HG03442 (cell line): ENCODE measurements at regions not wholly inside any gene's neighbourhood (a gene's known extent, or its start where the extent isn't known, plus 50 kb on each side); places are given as distances from the start of the nearest gene placed in this dataset.
"Not testable (repeated sequence)": the region's sequence is repeated elsewhere in the genome, so short reads cannot be mapped to it uniquely, and the experiment has no call there.

Experiments used
- ATAC-seq: cut with Tn5 transposase; IDR thresholded peaks from one replicate; pipeline ENCODE4 v1.9.1; 2021; ENCODE audit warnings: mild to moderate bottlenecking, moderate library complexity; ENCODE audit not compliant: unreplicated experiment

DNA sequence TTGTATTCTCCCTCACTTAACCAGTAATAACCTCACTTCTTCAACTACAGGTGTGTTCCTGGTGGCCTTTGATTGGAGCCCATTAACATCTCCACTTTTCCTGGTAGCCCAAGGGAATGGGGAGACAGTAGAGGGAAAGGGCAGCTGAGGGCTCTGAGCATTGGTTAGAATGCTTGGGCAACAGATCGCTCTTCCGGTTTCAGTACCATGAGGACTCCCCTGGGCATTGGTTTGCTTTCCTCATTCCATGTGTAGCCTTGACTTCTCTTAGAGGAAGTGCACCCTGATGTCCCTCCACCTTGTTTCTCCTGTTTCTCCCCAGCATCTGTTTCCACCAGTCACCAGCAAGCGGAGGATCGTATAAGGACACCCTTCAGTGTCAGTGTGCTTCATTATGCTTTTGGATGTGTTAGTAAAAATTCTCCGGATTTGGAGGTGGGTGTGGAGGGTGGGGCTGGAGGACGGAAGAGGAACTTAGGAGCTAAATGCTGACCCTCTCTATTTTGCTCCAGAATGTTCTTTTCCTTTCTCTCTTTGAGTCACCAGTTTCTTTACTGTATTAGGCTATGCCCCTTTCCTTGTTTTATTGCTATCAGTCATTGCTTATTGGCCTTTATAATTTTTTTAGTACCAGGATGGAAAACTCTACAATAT, 50.6 kb upstream of the ZNG1B start:
- ATAC-seq: not testable (repeated sequence)

DNA sequence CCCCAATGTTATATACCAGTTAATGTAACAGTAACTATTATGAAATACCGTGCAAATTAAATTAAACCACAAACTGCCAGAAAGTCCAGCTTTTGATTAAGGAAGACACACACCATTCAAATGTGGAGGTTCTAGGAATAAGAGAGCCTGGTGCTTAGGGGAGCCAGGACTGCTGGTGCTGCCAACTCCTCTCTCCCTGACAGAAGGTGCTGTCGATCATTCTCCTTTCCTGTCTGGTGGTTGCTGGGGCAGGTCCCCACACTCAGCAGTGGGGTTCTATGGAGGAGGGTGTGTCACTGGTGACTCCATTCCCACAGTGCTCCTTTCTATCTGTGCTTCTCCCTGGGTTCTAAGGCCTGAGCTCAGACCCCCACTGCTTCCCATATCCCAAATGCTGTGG, 57.9 kb upstream of the ZNG1B start:
- not testable (repeated sequence) for ATAC-seq

GRCh38 chr2:113376913-113377445, 60.5 kb upstream of the ZNG1B start:
- peak; percentile 95 for ATAC-seq

DNA sequence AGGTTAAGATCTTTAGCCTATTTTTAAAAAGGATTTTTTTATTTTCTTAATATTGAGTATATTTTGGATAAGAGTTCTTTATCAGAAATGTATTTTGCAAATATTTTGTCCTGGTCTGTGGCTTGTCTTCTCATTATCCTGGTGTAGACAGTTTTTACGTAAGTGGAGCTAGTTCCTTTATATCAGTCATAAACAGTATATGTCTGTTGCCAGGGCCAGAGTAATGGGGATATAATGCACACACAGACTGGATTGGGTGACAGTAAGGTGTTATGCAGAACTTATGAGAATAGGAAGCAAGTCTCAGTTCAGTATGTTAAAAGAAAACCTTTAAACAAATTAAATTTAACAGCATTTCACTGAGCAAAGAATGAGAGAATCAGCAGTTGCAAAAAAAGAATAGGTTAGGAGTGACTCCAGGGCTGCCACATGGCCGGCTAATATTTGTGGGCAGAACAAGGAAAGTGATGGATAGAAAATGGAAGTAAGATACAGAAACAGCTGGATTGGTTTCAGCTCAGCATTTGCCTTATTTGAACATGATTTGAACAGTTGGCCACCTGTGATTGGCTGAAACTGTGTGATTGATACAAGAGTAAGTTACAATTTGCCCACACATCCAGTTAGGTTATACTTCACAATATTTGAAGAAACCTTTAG, 61.1 kb upstream of the ZNG1B start:
- peak; percentile 27 for ATAC-seq

GRCh38 chr2:113374857-113375256, 62.6 kb upstream of the ZNG1B start:
- ATAC-seq: not testable (repeated sequence)

DNA sequence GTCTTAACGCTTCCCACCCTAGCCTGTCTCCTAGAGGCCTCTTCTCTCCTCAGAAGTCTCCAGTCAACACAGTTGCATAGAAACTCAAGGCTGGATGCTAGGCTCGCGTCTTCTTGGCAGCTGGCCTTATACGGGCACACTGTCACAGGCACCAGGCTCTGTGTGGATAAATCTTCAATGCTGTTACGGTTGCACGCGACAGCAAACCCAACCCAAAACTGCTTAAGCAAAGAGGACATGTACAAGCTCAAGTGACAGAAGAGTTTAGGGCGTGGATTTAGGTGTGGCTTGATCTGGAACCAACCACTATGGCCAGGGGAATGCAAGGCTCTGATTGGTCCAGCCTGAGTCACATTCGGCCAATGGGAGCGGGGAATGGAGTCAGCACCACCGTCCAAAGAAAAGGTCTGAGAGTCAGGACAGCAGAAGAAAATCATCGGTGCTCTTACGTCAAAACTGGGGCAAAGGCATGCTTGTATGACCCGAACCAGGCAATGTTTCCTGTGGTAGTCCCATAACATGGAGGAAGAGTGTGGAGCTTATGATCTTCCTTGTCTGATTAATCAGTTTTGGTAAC, 65.1 kb upstream of the ZNG1B start:
- ATAC-seq: not testable (repeated sequence)

- ATAC-seq: no peak
These were observed 66.9 kb upstream of the ZNG1B start for GRCh38 chr2:113370478-113371091.

GRCh38 chr2:113370030-113370429, 67.5 kb upstream of the ZNG1B start:
- no peak for ATAC-seq

DNA sequence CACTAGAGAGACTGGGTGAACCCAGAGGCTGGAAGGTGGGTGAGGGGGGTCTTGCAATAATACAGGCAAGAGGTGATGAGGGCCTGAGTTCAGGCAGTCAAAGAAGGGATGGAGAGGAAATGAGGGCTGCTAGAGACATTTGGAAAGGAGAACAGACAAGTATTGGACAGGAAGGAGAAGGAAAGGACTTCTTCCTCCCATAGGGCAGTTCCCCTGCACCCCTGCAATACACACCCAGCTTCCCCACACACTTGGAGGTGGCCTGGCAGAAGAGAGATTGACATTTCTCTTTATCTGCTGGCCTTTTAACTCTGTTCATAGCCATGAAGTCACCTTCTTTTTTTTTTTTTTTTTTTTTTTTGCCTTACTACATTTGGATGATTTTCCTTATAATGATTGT, 68.9 kb upstream of the ZNG1B start:
- ATAC-seq: not testable (repeated sequence)

DNA sequence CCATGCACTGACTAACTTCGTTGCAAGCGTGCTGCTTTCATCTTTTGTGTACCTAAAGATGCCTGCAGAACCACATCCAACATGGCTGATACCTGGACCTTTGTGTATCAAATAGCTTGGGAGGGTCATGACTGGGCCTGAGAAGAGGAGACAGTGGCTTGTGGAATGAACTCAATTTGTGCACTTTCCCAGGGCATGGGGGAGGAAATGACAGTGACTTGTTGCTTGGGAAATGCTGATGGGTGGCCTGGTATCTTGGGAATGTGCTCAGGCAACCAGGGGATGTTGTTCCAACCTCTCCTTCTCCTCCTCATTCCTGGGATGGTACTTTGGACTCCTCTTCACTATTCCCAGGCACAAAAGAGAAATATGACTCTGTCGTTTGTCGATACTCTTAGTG, 70.7 kb upstream of the ZNG1B start:
- not testable (repeated sequence) for ATAC-seq

- ATAC-seq: not testable (repeated sequence)
These were observed 71.7 kb upstream of the ZNG1B start for GRCh38 chr2:113365791-113366190.

- not testable (repeated sequence) for ATAC-seq
These were observed 72.2 kb upstream of the ZNG1B start for GRCh38 chr2:113365290-113365689.

GRCh38 chr2:113361051-113361450, 76.4 kb upstream of the ZNG1B start:
- no peak for ATAC-seq

GRCh38 chr2:113357071-113357470, 78.3 kb upstream of the PAX8 start:
- ATAC-seq: no peak

DNA sequence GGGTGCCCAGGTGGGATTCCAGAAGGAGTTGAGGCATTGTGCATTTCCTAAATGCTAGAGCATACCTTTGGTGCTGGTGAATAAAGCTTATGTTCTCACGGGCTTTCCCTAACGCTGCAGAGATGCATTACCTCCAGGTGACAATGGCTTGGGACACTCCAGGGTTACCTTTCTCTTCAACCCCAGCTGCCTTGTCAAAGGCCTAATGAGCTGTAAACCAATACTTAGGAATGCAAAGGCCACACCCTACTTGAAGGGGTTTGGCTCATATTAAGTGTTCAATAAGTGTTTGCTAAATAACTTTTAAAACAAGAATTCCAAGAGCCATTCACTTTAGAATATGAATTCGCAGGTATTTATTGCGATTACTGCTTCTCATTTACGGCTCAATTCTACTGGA, 77.6 kb upstream of the PAX8 start:
- not testable (repeated sequence) for ATAC-seq

DNA sequence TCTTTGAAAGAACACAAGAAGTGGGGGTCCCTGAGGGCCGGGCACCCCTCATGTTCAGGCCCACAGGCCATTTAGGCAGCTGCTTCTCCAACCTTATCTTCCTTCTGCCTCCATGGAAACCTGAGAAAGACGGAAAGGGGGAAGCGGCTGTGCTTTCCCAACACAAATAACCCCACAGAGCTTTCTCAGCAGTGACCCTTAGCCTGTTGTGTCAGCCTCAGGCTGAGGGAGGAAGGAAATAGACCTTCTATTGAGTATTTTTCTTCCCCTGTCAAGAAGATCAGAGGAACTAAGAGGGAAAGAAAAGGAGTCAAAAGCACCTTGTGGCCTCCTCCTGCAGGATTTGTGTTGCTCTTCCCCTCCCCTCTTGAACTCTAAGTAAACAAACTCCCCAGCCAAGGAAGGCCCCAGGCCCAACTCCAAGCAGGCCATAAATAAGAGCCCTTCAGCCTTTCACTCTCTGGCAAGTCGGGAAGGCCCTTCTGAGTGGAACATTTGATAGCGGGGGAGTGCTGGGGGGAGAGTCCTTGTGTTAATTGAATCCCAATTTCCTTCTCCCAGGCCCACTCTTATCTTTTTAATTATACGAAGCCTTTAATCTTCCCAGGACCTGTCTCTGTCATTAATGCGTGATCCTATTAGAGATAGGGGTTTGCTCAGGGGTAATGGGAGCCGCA, 76.8 kb upstream of the PAX8 start:
- not testable (repeated sequence) for ATAC-seq

DNA sequence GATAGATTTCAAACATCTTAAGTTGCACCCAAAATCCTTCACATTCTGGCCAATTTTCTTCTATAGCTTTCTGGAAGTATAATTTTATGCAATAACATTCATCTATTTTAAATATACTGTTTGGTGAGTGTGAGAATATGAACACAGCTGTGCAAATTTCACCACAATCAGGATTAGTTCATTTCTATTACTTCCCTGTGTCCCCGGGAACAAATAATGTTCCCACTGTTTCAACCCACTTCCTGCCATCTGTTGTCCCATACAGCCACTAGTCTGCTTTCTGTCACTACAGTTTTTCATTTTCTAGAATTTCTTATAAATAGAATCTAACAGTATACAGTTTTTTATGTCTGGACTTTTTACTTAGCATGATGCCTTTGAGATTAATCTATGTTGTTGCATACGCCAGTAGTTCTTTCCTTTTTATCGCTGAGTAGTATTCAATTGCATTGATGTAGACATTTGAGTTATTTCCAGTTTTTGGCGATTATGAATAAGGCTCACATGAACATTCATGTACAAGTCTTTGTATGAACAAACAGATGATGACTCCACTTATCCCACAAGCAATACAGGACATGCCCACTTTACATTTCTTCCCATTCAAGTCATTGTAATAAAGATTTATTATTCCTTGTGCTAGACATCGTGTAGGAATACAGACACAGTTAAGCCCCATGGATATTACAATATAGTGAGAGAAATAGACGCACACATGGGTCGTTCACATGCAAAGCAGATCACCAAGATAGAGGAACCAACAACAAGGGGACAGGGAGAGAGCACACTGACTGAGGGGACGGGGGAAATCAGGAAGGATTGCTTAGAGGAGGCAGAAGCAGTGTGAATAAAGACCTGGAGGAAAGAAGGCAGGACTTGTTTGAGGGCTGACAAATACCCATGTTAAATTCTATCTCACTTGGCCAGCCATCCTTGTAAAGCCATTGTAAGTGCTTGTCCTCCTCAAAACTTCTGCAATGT, 72.9 kb upstream of the PAX8 start:
- no peak for ATAC-seq

GRCh38 chr2:113343800-113344199, 65.1 kb upstream of the PAX8 start:
- not testable (repeated sequence) for ATAC-seq

- no peak for ATAC-seq
These were observed 63.9 kb upstream of the PAX8 start for GRCh38 chr2:113342650-113343049.

DNA sequence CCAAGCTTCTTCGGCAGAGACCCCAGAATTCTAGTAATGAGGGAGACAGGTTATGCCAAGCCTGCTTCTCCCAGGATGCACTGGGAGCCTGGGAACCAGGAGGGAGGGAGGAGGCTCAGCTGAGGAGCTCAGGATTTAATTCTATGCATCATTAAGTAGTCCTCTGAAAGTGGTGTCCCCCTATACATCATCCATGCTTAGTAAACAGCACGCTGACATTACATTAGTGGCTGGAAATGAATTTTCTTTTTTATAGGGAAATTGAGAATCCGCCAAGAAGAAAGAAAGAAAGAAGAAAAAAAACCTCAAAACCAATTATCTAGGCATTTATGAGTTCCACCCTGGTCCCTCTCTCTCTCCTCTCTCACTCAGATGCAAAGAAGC, 63.1 kb upstream of the PAX8 start:
- ATAC-seq: not testable (repeated sequence)
